ENCODE measurements at regions not wholly inside any gene's neighbourhood (a gene's known extent, or its start where the extent isn't known, plus 50 kb on each side); places are given as distances from the start of the nearest gene placed in this dataset.

DNA sequence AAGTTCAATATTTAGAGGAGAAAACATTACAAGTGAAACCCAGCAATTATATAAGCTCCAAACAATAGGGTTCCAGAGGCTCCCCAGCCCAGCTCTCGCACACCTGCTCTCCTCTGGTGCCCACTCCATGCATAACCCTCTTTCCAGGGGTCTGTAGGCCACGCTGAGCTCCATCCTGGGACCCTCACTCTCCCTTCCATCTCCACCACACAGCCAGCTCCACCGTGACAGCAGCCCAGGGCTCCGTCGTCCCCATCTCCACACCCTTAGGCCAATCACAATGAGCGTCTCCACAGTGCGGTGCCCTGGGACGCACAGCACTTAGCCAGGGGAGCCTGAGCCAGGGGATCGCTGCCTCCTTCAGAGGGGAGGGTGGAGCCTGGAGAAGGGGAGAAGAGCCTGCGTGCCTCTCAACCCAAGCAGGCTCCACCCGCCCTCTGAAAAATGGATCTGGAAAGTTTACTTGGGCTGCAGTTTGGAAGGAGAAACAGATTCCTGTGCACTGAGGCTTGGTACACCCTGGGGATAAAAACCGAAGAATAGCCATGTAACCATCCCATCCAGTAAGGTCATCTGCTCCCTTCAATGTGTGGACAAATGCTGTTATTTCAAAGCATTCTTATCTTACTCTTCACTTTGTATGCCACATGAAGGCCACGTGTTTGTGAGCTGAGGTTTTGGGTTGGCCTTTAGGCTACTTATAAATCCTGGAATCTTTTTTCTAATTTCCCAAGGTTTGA lies 72.4 kb upstream of the GGTLC1 start:
- DNase-seq (ENCODE audit: low read depth in 2 of 2) = no peak

- DNase-seq (ENCODE audit: low read depth in 2 of 2) = no peak
Observed at GRCh38 chr20:24059174-24059573, 70.6 kb upstream of the GGTLC1 start.

DNA sequence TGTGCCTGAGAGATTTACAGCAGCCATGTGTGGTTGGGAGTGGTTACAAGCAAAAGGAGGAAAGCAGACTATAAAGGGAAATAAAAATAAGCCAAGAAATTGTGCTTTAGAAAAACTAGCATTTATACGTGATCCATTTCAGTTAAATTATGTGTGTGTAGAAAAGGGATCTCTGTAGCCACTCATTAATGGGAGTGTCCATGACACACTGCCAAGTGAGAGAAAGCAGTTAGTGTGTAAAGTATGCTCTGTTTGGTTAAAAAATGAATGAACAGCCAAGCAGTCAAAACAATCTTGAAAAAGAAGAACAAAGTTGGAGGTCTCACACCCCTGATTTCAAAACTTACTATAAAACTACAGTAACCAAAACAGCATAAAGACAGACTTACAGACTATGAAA lies 67.9 kb upstream of the GGTLC1 start:
- no peak for DNase-seq (ENCODE audit: low read depth in 2 of 2)

GRCh38 chr20:24052599-24053275 lies 64.2 kb upstream of the GGTLC1 start:
- no peak for DNase-seq (ENCODE audit: low read depth in 2 of 2)

GRCh38 chr20:24051160-24051559 lies 62.6 kb upstream of the GGTLC1 start:
- no peak for DNase-seq (ENCODE audit: low read depth in 2 of 2)

- no peak for DNase-seq (ENCODE audit: low read depth in 2 of 2)
Observed at GRCh38 chr20:24050119-24050518, 61.5 kb upstream of the GGTLC1 start.

DNA sequence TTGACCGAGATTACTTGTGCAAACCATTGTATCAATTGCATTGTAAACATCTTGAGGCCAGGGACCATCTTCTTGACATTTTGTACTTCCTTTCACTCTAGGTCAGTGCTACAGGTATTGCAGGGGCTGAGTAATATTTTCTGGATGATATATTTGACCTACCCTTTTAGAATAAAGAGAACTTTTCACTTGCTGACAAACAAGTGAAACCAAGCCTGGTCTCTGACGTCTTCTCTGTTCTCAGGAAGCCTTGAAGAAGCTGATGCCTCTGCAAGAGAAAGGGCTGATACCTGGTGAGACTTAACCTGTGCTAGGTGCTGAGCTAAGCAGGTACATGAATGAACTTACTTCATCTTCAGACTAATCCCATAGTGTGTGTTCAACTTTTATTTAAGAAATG lies 60.5 kb upstream of the GGTLC1 start:
- no peak for DNase-seq (ENCODE audit: low read depth in 2 of 2)

- no peak for DNase-seq (ENCODE audit: low read depth in 2 of 2)
Observed at GRCh38 chr20:24048024-24048611, 59.5 kb upstream of the GGTLC1 start.

DNA sequence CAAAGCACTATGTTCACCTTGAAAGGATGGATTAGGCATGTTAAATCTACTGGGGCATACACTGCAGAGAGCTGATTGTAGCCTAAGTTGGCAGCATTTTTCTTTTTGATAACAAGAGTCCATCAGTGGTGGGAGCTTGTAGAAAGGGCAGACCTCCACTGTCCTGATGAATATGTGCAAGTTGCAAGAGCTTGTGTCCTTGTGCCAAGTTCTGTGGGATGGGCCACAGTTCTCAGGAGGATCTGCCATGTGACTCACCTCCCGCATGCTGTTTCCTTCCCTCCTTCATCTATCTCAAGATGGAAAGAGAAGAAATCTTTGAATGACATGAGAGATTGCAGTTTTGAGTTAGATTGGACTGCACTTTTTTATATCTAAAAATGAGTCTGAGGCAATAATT lies 58.3 kb upstream of the GGTLC1 start:
- DNase-seq (ENCODE audit: low read depth in 2 of 2) = no peak

DNA sequence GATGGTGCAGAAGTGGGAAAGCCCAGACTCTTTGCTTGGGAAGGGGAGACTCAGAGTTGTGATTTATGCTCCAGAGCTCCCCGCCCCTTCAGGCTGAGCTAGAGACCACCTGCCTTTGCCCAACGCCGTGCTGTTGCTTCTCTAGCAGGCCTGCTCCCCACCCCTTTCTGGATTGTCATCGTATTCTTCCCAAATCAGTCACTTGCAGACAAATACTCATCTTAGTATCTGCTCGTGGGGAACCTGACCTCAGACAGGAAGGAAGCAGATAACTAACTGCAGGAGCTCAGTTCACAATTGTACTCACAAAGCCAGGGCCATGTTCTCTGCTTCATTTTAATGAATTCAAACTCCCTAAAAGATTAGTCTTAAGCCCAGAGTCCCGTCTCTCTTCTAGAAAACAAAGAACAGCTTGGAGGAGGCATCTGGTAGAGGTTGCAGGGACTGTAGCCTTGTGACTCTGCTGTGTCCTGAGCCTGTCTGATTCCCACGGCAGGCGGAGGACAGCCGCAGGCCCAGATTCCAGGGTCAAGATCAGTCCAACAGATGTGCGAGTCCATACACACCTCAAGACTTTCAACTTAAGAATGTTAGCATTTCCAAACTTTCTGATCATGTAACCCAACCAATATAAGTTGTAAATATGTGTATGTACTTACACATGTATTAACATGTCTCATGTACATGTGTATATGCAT lies 57.2 kb upstream of the GGTLC1 start:
- DNase-seq (ENCODE audit: low read depth in 2 of 2) = no peak

GRCh38 chr20:24043294-24043693 lies 54.7 kb upstream of the GGTLC1 start:
- DNase-seq (ENCODE audit: low read depth in 2 of 2) = no peak

- no peak for DNase-seq (ENCODE audit: low read depth in 2 of 2)
Observed at GRCh38 chr20:24042646-24043045, 54.1 kb upstream of the GGTLC1 start.

DNA sequence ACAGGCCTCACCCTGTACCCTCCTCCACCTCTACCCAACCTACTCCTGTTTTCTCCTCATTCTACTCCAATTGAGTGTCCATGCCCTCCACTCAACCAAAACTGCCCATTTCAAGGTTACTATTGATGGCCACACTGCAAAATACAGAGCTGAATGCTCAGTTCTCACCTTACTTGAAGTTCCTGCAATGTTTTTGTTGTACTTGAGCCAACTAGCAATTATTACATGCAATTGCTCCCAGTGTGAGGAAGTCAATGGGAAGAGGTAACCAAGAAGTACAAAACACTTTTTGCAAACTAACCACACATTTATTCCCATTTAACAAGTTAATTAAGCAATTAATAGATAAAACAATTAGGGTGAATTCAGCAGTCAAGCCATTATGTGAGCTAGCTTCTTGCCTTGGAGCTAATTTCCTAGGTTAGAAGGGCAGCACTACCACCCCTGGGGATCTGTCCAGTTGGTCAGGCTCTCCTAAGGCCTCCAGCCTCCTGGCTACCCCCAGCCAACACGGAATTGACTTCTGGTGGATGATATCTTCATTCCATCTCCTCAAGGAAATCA lies 52.4 kb upstream of the GGTLC1 start:
- DNase-seq (ENCODE audit: low read depth in 2 of 2) = no peak

DNA sequence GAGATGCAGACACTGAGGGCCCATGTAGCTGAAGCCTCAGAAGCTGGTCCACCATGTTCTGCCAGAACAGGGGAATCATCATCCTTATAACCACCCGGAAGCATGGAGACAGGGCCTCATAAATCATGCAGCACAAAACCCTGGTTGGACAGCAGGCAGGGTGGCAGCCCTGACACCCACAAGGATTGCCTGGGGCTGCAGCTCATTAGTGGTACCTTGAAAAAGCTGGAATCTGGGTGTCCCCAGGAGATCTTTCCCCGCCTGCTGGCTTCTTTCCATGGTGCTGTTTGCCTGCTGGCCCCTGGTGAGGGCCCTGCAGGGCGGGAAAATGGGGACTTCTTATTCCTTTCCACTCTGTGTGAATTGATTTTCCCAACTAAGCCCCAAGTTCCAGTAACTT lies 50.6 kb upstream of the GGTLC1 start:
- DNase-seq (ENCODE audit: low read depth in 2 of 2) = no peak

All from fibroblast of skin of left biceps (primary cell).